Spleen (tissue), 7 donors: ENCODE measurements at regions not wholly inside any gene's neighbourhood (a gene's known extent, or its start where the extent isn't known, plus 50 kb on each side); places are given as distances from the start of the nearest gene placed in this dataset.

Experiments used
- CTCF ChIP-seq, 11 experiments: fragments of 200-600 bp in 7 of 11; fragments of 450-650 bp in 4 of 11; sonication (generic) in 4 of 11; IDR thresholded peaks in 8 of 11; conservative IDR thresholded peaks in 3 of 11; 1 replicate in 7 of 11; 2 replicates in 4 of 11; pipeline versions ENCODE4 v1.4.0 to v1.8.0; 2016 to 2021; ENCODE audit warnings: antibody characterized with exemption in 11 of 11, inconsistent platforms in 4 of 11, mild to moderate bottlenecking in 1 of 11
- POLR2A ChIP-seq, 3 donors: fragments of 450-650 bp; IDR thresholded peaks; one replicate each; pipeline ENCODE4 v1.5.1; 2017; ENCODE audit warnings: antibody characterized with exemption in 3 of 3, mild to moderate bottlenecking in 1 of 3
- donor health status: DM: no; HTN: no; CAD: no; lungs with moderate emphysema.
- donor health status: DM: no; HTN: no; CAD: no.
- donor health status: DM: no; HTN: no; CAD: no.

GRCh38 chr5:121188849-121189248 lies 662.8 kb upstream of the FTMT start:
- no peak for TF ChIP-seq CTCF (IDR thresholded peaks at IDR 0.05 in 8 of 11, conservative IDR thresholded peaks at IDR 0.05 in 3 of 11)
- TF ChIP-seq POLR2A (IDR thresholded peaks at IDR 0.05), result no peak
